ENCODE measurements at regions not wholly inside any gene's neighbourhood (a gene's known extent, or its start where the extent isn't known, plus 50 kb on each side); places are given as distances from the start of the nearest gene placed in this dataset.
"Not testable (repeated sequence)": the region's sequence is repeated elsewhere in the genome, so short reads cannot be mapped to it uniquely, and the experiment has no call there.

DNA sequence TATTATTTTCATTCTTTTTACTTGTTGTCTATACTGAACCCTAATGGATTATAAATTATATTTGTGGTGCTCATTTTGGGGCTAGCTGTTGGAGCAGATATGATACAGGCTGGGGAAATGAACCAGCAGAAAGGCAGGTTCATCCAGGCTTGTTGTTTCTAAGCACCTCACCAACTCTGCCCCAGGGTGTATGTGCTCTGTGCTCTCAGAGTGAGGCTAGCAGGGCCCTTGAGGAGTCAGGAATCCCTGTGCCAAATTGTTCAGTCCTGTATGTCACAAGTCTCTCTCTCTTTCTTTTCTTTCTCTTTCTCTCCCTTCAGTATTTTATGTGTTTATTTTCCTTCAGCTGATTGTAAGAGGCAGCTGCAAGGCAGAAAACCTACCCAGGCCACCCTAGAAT lies 181.1 kb upstream of the DPP10 start:
- DNase-seq (ENCODE audit: low read depth): no peak

DNA sequence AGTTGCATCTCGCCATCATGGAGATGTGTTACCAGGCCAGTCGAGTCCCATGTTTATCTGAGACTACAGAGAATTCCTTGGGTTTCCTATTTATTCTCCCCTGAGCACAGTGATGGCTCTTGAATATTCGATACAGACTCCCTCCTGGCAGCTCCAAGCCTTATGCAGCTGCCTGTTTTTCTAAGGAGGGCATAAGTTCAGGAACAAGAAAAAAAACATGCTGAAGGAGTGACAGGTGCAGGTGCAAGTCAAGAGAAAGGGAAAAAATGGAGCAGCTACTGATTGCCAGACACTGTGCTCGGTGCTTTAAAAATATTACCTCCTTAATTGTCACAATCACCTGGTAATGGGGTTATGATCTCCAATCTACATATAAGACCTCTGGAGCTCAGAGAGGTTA lies 177.2 kb upstream of the DPP10 start:
- no peak for DNase-seq (ENCODE audit: low read depth)

DNA sequence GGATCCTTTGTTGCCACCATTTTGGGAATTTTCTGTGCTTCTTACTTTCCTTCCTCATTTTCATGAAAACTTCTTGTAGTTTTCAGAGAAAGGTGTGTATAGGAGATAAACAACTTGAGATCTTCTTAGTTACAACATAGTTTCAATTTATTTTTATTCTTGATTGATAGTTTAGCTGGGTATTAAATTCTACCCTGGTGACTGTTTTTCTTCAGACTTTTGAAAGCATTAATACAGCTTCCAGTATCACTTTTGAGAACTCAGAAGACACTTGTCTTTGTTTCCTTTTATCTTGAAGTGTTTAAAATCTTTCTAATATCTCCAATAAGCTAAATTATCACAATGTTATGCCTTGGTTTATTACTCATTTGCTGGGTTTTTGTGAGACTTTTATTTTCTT lies 167.5 kb upstream of the DPP10 start:
- no peak for DNase-seq (ENCODE audit: low read depth)

DNA sequence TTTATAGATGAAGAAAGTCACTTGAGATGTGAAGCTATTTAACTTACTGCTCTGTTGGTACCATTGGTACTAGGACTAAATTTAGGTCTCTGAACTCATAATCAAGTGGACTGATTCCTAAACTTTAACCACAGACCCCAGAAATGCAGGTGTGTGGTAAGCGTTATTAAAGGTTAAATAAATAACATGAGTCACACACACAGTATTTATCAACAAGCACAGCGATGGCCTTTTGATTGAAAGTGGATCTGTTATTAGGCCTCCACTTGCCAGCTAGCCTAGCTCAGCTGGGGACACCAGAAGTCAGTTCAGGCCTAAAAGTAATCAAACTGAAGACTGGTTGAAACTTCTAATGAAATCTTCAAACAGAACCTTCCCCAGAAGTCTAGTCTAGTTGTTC lies 161.3 kb upstream of the DPP10 start:
- DNase-seq (ENCODE audit: low read depth): no peak

DNA sequence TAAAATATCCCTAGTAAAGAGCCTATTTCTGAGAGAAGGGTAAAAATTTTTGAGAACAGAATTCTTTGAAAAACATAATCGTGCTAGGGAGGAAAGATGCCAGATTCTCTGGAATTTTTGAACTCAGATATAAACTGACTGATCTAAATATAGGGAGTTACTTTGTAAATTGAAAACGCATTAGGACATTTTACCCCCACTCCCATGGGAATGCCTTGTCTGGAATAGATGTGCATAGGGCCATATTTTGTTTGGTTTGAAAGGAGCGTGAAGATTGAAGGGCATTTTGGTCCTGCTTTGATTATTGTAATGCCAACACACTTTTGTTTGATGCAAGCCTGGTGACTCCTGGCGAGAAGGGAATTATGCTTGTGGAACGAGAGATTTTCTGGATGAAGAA lies 158.7 kb upstream of the DPP10 start:
- DNase-seq (ENCODE audit: low read depth): no peak

DNA sequence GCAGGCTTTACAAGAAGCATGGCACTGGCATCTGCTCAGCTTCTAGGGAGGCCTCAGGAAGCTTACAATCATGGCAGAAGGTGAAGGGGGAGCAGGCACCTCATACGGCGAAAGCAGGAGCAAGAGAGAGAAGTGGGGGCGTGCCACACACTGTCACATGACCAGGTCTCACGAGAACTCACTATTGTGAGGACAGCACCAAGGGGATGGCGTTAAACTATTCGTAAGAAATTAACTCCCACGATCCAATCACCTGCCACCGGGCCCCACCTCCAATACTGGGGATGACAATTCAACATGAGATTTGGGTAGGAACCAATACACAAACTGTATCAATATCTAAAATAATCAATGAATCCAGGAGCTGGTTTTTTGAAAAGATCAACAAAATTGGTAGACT lies 156.0 kb upstream of the DPP10 start:
- DNase-seq (ENCODE audit: low read depth): no peak

DNA sequence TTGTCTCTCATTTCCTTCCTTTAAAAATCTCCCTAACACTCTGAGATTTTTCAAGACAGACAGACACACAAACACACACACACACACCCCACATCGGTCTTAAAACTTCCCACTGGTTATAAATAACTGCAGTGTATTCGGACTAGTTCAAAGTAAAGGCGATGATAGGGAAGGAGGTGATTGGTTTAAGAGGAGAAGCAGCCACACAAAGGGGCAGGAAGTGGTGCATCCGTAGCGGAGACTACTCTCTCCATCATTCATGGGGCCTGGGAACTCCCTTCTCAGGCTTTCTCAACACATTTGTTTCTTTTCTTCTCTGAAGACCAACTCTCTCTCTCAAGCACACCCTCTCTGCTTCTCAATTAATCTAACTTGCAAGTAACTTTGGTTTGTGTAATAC lies 149.1 kb upstream of the DPP10 start:
- no peak for DNase-seq (ENCODE audit: low read depth)

DNA sequence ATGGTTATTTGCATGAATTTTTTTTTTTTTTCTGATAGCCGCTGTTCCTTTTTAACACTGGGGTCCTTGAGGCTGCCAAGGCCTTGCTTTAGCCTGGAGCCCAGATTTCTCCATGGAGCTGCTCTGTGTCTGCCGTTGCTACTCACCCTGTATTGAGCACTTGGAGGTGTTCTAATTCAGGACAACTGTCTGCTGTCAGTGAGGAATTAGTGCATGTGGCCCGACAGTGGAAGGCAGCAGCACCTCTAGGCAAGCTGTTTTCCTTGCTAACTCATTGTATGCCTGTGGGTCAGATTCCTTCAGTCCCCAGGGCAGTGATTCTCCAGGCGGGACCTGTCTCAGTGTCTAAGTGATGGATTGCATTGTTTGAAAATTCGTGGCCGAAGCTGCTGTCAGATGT lies 147.7 kb upstream of the DPP10 start:
- no peak for DNase-seq (ENCODE audit: low read depth)

DNA sequence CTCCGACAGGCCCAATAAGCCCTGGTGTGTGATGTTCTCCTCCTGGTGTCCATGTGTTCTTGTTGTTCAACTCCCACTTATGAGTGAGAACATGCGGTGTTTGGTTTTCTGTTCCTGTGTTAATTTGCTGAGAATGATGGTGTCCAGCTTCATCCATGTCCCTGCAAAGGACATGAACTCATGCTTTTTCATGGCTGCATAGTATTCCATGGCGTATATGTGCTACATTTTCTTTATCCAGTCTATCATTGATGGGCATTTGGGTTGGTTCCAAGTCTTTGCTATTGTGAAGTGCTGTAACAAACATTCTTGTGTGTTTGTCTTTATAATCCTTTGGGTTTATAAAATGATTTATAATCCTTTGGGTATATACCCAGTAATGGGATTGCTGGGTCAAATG lies 142.1 kb upstream of the DPP10 start:
- DNase-seq (ENCODE audit: low read depth): not testable (repeated sequence)

DNA sequence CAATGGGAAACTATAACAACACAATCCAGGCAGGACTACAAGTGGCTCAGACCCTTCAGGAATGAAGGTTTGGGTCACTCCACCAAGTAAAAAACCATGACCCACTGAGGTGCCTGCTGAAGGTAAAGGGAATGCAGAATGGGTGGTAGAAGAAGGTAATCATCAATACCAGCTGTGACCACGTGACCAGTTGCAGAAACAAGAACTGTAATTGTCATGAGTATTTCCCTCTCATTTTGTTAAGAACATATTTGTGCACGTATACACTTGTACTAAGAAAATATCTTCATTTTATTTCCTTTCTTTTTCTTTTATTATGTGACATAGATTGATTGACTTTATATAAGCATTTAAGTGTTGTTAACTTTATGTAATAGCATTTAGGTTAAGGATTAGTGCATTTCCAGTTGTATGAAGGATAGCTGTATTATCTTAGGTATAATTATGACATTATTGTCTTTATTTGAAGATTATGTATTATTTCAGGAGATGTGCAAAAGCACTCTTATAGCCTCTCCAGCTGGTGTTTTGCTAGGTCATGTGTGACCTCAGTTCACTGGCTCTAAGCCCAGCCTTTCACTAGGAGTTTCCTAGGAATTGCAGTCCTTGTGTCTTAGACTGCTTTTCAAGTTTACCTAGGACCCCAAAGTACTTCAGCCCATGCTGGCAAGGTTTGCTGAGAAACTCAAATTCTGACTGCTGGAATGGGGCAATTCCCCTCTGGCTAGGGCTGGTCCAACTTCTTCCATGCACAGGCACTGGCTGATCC lies 125.7 kb upstream of the DPP10 start:
- DNase-seq (ENCODE audit: low read depth): no peak

DNA sequence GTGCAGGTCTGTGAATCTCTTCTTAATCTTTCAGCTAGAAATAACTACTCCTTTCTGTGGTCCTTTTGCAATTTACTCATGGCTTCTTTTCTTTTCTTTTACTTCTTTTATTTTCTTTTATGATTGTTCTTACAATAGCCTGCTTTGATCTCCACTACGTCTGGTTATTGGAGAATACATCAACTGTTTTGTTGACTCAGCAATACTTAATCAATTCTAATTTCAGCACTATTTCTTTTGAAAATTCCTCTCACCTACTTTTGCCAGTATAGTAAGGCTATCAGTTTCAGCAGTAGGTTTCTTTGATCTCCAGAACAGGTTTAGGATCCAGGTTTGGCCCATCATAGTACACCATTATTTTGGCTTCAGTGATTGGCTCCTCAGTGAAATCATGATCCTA lies 111.8 kb upstream of the DPP10 start:
- no peak for DNase-seq (ENCODE audit: low read depth)

DNA sequence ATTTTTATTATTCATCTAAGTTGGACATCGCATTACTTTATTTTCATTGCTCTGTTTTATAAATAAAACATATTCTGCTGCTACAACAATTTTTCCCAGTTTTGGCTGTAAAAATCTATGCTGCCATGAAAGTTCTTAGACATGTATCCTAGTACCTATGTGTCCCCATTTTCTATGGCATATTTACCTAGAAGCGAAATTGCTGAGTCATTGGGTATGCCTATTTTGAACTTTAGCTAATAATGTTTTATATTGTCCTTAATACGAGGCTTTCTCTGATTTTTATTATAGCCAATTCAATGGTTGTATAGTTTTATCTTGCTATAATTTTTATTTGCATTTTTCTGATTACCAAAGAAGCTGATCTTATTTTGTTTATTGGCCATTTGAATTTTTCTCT lies 110.5 kb upstream of the DPP10 start:
- no peak for DNase-seq (ENCODE audit: low read depth)

DNA sequence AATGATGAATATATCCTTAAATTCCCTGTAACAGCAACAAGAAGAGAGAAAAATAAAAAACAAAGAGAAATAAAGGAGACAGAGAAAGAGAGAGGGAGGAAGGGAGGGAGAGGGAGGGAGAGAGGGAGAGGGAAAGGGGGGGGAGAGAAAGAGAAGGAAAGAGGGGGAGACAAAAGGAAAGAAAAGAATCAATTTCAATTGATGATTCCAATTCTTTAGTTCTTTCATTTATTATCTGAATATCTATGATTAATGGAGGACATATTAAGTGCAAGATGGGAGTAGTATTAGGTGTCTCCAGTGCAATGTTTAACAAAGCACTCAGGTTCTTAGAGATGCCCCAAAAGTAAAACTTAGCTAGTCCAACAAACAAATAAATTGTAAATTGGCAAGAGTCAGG lies 97.2 kb upstream of the DPP10 start:
- no peak for DNase-seq (ENCODE audit: low read depth)

DNA sequence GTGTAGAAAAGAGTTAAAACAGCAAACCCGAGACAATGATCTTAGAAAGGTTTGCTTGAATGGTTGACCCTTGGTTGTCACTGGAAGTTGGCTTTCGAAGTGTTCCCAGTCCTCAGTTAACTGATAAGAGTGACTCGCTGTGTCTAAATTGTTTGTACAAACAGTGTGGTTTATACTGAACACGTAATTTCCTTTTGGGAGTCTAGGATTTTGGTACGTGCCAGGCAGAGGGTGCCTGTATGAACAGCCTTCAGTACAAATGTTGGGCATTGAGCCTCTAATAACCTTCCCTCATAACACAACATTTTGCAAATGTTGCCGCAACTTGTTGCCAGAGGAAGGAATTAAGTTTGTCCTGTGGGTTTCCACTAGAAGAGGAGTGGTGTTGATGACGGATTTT lies 95.8 kb upstream of the DPP10 start:
- no peak for DNase-seq (ENCODE audit: low read depth)

DNA sequence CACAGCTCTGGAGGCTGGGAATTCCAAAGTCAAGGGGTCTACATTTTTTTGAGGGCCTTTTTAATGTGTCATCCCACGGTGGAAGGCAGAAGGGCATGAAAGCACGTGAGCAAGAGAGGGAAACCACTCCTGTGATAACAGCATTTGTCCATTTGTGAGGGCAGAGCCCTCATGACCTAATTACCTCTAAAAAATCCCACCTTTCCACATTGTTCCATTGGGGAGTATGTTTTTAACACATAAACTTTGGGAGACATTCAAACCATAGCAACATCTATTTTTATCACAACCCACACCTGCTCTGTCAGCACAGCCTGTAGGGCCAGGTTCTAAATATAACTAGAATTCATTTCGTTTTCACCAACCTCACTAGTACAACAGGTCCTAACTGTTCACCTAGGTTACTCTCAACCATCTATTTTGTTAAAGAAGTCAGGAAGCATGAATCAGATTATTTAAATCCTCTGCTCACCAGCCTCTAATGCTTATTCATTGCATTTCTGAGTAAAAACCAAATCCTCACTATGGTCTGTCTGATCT lies 92.2 kb upstream of the DPP10 start:
- DNase-seq (ENCODE audit: low read depth): no peak

DNA sequence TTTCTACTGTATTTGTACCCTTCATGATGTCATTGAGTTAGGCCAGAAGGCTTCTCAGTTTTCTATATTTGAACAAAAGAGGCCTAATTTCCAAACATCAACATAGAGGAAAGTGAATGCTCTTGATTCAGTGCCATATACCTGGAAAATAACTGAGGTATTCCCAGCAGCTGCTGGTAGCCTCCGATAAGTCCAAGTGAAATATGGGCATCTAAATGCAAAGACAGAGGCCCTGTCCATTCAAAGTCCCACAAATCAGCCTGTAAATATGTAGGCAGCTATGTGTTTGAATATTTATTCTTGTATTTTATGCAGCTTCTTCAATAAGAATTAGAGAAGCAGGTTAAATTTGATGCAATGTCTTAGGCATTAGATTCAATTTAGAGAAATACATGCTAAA lies 89.5 kb upstream of the DPP10 start:
- no peak for DNase-seq (ENCODE audit: low read depth)

DNA sequence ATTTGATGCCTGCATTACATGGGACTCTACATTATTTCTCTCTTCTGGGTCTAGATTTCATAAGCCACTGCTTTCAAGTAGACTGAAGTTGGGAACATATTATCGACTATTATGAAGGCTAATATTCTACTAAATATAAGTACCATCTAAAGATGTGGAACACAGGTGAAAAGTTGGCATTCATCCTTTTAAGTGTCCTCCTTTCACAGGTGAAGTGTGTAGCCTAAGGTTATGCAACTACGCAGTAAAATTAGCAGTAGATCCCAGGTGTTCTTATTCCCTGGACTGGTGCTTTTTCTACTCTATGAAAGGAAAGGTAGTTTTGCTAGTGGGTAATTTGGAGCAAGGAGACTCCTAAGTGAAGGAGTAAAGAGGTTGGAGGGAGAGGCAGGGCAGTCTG lies 88.2 kb upstream of the DPP10 start:
- no peak for DNase-seq (ENCODE audit: low read depth)

DNA sequence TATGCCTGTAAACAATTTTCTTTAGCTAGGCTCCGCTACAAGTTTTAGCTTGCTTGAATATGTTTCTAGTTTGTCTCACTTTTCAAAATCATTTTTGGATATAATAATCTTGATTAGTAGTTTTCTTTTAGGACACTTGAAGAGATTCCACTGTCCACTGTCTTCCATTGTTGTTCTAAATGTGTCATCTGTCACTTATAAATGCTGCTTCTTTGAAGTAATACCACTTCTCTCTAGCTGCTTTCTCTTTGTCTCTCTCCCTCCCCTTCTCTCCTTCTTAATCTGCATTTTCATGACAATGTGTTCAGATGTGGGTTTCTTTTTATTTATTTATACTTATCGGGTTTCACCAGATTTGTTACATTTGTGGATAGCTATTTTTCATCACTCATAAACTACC lies 73.7 kb upstream of the DPP10 start:
- no peak for DNase-seq (ENCODE audit: low read depth)

DNA sequence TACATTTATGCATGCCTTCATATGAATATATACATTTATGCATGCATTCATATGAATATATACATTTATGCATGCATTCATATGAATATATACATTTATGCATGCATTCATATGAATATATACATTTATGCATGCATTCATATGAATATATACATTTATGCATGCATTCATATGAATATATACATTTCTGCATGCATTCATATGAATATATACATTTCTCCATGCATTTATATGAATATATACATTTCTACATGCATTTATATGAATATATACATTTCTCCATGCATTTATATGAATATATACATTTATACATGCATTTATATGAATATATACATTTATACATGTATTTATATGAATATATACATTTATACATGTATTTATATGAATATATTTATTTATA lies 70.7 kb upstream of the DPP10 start:
- not testable (repeated sequence) for DNase-seq (ENCODE audit: low read depth)

DNA sequence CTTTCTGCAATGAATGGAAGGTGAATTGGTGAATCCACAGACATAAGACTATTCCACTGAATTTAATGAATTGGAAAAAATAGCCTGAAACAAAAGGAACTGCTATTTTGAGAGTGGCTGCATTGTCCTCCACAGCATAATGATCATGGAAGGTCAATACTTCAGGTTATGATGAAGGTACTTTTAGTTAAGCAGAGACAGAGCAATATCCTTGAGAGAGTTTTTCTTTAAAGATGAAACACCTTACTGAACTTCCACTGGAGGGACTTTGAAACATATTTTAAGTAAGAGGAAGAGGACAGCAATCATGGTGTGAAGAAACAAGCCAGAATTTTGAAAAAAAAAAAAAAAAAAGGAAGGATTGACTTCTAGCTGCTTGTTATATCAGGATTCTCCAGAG lies 68.8 kb upstream of the DPP10 start:
- DNase-seq (ENCODE audit: low read depth): no peak

DNA sequence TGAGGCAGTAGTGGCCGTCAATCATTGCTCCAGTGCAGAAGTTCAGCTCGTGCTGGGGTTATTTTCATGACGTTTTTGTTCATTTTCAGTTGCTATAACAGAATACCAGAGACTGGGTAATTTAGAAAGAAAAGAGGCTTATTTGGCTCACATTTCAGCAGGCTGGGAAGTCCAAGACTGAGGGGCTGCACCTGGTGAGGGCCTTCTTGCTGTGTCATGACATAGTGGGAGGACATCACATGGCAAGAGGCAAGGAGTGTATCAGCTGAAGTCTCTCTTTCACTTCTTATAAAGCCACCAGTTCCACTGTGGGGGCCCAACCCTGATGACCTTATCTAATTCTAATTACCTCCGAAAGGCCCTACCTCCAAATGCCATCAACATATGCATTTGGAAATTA lies 58.0 kb upstream of the DPP10 start:
- no peak for DNase-seq (ENCODE audit: low read depth)

DNA sequence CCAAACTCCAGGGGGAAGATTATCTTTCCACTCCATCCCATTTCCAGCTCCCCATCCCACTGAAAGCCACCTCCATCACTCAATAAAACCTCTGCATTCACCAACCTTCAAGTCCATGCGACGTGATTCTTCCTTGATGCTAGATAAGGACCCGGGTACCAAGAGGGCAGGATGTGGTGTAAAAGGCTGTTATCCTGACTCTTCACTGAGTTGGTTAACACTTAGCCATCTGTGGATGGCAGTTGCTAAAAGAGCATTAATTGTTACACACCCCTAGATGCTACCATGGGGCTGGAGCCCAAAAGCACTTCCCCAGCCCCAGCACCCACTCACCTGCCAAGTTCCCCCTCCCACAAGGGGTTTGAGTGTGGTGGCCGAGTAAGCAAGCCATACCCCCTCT lies 53.4 kb upstream of the DPP10 start:
- DNase-seq (ENCODE audit: low read depth): no peak

Measured in Daoy (cell line).